GM18868 (cell line): ENCODE measurements at regions not wholly inside any gene's neighbourhood (a gene's known extent, or its start where the extent isn't known, plus 50 kb on each side); places are given as distances from the start of the nearest gene placed in this dataset.
A peak's percentile ranks its signal among the peaks of the same experiment; 100 is the strongest.
"Not testable (repeated sequence)": the region's sequence is repeated elsewhere in the genome, so short reads cannot be mapped to it uniquely, and the experiment has no call there.

Experiments
- ATAC-seq: cut with Tn5 transposase; IDR thresholded peaks from one replicate; pipeline ENCODE4 v1.9.1; 2021; ENCODE audit warnings: mild to moderate bottlenecking, moderate library complexity; ENCODE audit not compliant: unreplicated experiment

DNA sequence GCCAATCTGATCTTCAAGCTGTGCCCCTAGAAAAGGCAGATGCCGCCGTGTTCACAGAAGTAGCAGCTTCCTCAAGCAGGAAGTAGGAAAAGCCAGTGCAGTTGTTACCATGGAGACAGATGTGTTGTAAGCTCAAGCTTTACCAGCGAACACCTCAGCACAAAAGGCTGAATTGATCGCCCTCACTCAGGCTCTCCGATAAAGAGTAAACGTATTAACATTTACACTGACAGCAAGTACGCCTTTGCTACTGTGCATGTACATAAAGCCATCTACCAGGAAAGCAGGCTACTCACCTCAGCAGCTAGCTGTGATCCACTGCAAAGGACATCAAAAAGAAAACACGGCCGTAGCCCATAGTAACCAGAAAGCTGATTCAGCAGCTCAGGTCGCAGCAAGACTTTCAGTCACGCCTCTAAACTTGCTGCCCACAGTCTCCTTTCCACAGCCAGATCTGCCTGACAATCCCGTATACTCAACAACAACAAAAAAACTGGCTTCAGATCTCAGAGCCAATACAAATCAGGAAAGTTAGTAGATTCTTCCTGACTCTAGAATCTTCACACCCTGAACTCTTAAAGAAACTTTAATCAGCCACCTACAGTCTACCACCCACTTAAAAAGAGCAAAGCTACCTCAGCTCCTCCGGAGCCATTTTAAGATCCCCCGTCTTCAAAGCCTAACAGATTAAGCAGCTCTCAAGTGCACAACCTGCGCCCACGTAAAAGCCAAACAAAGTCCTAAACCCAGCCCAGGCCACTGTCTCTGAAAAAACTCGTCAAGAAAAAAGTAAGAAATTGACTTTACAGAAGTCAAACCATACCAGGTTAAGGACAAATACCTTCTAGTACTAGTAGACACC, 160.0 kb downstream of the DEFB131A start:
- ATAC-seq: not testable (repeated sequence)

DNA sequence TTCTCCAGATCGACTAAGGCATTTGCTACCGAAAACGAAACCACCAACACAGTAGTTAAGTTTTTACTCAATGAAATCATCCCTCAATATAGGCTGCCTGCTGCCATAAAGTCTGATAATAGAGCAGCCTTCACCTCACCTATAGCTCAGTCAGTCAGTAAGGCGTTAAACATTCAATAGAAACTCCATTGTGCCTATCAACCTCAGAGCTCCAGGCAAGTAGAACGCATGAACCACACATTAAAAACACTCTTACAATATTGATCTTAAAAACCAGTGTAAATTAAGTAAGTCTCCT, 160.6 kb downstream of the DEFB131A start:
- ATAC-seq: not testable (repeated sequence)

DNA sequence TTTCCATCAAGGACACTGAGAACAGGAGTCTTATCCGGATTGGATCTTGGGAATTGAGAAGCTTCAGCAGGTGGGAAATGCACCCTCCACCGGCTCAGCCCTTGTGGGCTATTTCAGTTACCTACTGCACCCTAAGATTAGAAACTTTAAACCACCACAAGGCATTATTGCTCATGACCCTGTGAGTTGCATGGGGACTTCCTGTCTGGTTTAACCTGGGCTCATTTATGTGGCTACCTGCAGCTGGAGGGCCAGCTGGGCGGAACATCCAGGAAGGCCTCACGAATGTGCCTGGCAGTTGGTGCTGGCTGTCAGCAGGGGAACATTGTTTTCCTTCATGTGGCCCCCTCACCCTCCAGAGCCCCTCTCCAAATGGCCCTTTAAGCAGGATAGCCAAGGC, 164.1 kb downstream of the DEFB131A start:
- no peak for ATAC-seq

DNA sequence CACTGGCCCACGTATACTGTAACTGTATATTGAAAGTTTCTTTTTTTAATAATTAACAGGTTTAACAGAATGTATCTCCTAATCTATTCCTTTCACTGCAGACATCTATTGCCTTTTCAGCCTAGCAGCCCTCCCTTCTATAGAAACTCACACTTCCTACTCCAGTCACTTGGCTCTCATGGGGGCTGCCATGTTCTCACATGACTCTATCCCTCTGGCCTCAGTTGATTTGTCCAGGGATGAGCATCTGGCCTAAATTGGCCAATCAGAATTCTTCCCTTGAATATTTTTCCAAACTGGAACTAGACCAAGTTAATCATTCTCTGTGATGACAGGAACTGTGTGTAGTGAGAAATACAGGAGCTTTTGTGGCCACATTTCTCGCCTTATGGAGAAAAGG, 166.1 kb downstream of the DEFB131A start:
- ATAC-seq: not testable (repeated sequence)

DNA sequence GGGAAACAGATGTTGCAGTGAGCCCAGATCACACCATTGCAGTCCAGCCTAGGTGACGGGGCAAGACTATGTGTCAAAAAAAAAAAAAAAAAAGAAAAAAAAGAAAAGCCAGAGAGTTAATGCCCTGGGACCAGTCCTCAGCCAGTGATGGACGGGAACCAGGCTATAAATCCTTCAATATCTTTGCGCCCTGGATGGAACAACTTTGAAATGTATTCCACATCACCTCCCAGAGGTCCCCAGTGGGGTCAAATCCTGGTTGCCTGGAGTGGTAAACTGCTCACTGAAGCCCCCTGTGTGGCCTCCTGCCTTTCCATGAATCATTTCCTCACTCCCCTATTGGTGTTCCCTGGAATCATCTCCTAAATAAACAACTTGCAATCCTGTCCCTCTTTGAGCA, 166.9 kb downstream of the DEFB131A start:
- ATAC-seq: no peak

DNA sequence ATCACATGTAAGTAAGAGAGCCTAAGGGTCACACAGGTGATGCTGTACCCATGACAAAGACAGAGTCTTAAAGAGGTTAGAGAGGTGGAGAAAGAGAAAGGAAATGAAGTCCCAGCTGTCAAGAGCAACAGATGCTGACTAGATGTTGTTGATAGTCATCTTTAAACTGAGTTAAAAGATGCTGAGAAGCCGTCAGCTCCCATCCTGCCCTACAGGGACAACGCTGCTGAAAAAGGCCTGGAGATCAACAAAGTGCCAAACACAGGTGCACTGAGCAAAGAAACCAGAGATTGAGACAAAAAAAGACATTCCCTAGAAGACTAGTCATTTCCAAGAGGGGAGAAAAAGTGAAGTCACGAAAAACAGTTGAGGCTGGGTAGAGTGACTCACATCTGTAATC, 145.0 kb upstream of the DRD5 start:
- ATAC-seq: not testable (repeated sequence)

DNA sequence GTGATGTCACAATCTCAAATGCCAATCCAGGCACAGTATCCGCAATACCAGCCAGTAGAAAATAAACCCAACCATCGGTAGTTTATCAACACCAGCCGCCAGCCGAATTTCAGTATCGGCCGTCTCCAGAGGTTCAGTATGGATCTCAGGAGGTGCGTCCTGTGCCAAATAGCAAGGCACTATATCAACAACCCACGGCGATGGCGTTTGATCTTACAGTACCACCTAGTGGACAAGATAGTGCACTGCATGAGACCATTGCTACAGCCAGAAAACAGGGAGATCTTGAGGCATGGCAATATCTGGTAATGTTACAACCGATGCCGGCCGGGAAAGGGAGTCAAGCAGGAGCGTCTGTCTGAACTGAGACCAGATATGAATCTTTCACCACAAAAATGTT, 121.8 kb upstream of the DRD5 start:
- ATAC-seq: not testable (repeated sequence)

DNA sequence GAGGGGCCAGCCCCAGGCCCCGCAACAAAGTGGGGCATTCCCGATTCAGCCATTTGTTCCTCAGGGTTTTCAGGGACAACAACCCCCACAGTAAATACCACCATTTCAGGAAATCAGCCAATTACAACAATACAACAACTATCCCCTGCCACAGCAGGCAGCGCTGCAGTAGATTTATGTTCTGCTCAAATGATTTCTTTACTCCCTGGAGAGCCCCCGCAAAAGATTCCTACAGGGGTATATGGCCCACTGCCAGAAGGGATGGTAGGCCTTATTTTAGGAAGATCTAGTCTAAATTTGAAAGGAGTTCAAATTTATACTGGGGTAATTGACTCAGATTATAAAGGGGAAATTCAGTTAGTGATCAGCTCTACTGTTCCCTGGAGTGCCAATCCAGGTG, 120.5 kb upstream of the DRD5 start:
- not testable (repeated sequence) for ATAC-seq

DNA sequence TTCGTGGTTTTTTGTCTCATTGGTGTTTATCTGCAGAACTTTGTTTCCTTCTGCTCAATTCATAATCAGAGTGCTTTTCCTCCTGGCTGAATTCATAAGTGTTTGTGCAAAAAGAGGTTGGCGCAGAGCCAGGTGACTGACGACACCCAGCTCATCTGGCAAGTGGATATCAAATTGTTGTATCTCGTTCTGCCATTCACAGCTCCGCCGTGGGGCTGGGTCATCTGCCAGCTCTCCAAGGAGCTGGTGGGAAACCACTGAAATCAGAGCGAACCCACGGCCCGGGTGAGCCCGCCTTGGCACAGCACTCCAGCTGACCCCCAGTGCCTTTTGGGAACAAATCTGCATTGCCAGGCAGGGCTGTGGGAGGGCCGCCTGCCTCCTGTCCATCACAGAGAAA, 110.7 kb upstream of the DRD5 start:
- not testable (repeated sequence) for ATAC-seq

DNA sequence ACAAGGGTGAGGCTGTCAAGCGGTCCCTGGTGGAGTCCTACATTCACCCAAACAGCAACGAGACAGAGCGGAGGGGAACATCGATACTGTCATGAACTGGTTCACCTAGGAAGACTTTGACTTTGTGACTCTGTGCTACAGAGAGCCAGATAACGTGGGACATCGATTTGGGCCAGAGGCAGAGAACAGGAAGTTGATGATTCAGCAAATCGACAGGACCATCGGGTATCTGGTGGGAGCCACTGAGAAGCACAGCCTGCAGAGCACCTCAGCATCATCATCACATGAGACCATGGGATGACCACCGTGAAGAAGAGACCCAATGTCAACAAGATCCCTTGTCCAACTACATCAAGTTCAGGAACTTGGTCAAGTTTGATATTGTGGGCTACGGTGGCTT, 104.1 kb upstream of the DRD5 start:
- not testable (repeated sequence) for ATAC-seq

DNA sequence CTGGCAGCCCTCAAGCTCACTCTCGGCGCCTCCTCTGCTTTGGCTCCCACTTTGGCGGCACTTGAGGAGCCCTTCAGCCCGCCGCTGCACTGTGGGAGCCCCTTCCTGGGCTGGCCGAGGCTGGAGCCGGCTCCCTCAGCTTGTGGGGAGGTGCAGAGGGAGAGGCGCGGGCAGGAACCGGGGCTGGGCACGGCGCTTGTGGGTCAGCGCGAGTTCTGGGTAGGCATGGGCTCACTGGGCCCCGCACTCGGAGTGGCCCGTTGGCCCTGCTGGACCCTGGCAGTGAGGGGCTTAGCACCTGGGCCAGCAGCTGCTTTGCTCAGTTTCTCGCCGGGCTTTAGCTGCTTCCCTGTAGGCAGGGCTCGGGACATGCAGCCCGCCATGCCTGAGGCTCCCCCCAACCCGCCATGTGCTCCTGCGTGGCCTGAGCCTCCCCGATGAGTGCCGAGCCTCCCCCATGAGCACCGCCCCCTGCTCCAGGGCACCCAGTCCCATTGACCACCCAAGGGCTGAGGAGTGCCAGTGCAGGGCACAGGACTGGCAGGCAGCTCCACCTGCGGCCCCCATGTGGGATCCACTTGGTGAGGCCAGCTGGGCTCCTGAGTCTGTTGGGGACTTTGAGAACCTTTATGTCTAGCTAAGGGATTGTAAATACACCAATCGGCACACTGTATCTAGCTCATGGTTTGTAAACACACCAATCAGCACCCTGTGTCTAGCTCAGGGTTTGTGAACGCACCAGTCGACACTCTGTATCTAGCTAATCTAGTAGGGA, 101.5 kb upstream of the DRD5 start:
- no peak for ATAC-seq

DNA sequence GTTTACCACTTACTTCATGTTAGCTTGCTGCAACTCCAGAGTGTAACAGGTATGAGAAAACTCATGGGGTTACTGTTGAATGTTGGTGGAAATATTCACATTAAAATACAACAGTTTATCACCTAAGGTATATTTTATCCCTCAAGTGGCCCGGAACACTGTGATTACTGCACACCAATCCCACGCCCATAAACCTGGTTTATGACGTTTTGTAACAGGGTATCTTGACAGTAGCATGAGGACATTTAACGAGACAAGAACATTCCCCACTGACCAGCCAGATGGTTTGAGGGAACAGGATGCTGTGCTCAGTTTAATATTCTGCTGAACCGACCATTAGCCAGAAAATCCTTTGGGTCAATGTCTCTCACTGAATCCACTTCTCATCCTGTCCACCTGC, 98.3 kb upstream of the DRD5 start:
- ATAC-seq: not testable (repeated sequence)

DNA sequence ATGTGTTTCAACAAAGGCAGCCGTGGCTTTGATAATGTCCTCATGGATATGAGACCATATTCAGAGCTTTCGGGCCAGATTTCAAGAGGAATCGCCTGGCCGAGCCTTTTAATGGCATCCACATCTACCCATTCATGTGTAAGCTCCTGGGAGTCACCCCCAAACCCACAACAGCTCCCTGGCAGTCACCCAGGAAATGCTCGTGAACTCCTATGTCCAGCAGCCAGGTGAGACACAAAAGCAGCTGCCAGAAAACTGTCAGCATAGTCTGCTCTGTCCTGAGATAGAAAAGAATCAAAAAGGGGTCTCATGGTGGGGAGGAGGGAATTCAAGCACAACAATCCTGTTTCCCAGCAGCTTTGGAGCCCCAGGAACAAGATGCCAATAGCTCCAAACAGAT, 96.4 kb upstream of the DRD5 start:
- not testable (repeated sequence) for ATAC-seq

DNA sequence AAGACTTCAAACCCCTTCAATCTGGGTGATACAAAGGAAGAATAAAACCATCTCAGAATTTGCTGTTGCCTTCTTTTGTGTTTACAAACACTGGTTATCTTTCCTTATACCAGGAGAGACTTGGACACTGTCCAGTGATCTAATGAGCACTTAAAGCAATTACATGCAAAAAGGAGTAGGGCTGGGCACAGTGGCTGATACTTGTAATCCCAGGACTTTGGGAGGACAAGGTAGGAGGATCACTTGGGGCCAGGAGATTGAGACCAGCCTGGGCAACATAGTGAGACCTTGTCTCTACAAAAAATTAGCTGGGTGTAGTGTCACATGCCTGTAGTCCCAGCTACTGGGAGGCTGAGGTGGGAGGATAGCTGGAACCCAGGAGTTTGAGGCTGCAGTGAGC, 95.7 kb upstream of the DRD5 start:
- ATAC-seq: no peak

DNA sequence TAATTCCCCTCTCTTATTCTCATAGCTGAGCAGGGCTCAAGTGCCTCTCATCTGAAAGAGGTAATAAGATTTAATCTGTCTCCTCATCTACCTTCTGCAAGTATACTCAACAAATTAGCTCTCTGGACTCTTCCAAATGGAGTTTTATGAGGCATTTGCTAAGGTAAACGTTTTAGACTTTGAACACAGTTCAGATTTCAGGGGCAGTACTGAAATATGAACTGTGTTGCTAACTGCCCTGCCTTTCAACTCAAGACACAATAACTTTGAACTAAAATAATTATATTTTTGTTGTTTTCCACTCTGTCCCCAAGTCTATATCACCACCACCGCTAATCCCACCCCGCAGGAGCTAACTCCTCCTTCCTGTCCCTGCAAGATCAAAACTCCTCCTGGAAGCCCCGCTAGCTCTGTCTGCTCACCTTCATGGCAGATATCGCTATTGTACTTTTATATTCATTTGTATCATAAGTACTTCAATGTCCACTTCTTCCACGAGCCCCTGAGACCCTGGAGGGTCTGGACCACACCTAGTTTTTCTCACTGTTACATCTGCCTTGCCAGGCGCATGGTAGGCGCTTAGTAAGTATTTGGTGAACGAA, 90.7 kb upstream of the DRD5 start:
- not testable (repeated sequence) for ATAC-seq

DNA sequence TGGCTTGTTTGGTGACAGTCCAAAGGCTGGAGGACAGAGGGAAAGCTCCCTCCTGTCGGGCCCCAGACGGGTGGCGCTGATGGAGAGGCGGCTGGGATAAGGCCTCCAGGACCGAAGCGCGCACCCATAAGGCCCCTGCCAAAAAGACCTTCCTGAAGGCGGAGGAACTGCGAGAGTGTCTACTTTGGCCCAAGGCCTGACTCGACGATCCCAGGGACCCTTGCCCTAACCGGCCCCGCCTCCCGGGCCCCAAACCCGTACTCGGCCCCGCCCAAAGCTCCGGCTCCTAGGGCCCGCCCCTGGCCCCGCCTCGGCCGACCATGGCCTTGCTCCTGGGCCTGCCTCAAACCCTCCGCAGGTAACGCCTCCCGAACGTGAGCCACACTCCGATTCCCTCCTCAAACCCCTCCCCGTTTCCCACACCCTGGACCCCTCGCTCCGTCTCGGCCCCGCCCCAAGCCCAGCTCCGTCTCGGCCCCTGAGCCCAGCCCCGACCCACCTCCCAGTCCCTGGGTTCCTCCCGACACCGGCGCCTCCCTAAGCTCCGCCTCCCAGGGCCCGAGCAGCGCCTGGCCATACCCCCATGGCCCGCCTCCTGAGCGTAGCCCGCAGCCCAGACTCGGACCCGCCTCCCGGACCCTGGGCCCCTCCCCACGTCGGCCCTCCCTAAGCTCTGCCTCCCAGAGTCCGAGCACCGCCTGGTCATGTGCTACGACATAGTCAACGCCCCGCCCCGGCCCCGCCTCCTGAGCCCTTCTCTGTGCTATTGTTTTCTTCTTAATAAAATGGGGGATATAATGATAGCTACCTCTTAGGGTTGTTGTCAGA, 90.0 kb upstream of the DRD5 start:
- peak; percentile 100 for ATAC-seq

DNA sequence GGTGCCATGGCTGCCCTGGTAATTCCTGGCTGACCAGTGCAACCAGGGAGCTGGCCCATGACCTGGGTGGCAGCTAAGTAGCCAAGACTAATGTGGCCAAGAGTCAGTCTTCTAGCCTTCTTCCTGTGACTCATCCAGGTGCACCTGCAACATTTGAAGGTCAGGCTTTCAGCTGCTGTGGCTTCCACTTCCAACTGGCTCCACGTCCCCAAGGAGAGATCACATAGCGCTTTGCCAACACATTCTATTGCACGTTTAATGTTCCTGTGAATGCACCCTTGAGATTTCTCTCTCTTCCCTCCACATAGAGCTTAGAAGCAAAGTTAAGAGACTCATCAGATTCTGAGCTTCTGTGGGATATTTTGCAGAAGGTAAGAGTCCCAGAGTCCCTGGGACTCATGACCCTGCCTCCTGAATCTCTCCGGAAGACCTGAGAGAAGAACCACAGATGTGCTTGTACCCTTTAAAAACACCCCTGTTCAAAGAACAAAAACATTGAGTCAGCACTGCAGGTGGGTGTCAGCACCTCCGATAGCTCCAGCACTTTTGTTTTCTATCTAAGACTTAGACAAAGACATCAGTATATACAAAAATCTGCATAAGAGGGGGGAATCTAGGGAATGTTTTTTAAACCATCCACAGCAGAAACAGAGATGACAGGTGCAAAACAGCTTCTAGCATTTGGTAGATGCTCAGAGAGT, 88.5 kb upstream of the DRD5 start:
- not testable (repeated sequence) for ATAC-seq

DNA sequence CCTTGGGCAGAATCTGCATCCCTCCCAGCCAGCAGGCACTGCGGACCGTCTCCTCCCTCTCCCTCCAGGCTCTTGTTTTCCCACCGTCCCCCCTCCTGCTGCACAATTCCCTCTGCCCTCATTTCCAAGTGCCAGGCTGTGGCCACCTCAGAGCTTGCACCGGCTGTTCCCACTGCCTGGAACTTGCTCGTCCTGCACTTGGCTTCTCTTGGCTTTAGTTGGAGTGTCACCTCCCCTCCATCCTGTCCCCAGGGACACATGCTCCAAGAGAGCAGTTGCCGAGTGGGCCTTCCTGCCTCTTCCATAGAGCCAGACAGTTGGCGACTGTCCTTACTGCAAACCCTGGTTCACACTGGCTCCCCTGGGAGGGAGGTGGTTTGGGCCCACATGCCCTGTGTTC, 87.0 kb upstream of the DRD5 start:
- ATAC-seq: not testable (repeated sequence)

DNA sequence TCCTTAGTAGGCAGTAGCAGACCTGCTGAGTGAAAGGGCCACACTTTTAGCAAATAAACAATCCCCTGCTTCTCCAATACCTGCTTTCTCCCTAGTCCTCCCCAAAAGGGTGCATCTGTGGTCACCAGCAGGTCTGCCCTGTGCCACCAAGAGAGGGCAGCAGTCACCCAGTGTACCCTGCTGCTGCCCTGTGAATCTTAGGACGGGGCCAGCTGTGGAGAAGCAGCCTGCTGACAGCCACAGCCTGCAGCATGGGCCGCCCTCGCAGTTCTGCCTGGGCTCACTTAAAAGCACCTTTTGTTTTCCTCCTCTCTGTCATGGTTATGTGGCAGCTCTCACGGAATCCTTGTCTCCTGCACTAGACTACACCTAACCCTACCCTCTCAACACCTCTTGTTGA, 85.4 kb upstream of the DRD5 start:
- not testable (repeated sequence) for ATAC-seq

DNA sequence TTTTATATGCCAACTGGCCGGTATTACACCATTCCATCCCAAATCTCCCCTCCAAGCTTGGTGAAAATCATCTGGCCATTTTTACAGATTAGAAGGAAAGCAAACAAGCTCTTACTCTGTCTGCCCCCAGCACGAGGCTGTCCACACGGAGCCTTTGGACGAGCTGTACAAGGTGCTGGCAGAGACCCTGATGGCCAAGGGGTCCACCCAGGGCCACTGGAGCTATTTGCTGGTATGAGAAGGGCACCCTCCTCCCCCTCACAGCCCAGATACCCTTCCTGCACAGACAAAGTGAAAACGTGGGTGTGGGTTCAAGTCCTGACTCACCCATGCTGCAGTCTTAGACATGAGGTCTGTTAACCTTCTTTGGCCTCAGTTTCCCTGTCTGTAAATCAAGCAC, 84.9 kb upstream of the DRD5 start:
- not testable (repeated sequence) for ATAC-seq
